PC-9 (cell line): ENCODE measurements at regions not wholly inside any gene's neighbourhood (a gene's known extent, or its start where the extent isn't known, plus 50 kb on each side); places are given as distances from the start of the nearest gene placed in this dataset.

Source experiments
- BruUV-seq: library from RNA; stranded (reverse); fragments of 400-500 nt; replicated peaks from 2 replicates; lab custom pipeline; 2021; lab: Mats Ljungman, UMichigan
- CTCF ChIA-PET: fragments of 300-600 bp; sonication (Branson Sonifier 250); formaldehyde crosslinking; loops from one replicate; lab custom pipeline; 2022; ENCODE audit warnings: antibody characterized with exemption; lab: Charles Lee
- POLR2A ChIA-PET: fragments of 300-600 bp; sonication (Branson Sonifier 250); formaldehyde crosslinking; loops from one replicate; lab custom pipeline; 2022; ENCODE audit warnings: antibody characterized with exemption; ENCODE audit not compliant: unreplicated experiment; lab: Charles Lee
- DNase-seq, 2 experiments: peaks; one replicate each; pipeline versions ENCODE4 v3.0.0 to v3.0.0-alpha.2; 2015 to 2022; ENCODE audit warnings: mixed read lengths in 1 of 2
- H2AFZ ChIP-seq: fragments of 200-600 bp; sonication (generic); 2 replicates; pipeline ENCODE4 v1.8.1; 2017; ENCODE audit warnings: antibody characterized with exemption
- H3F3A ChIP-seq: fragments of 200-600 bp; sonication (generic); 2 replicates; pipeline ENCODE4 v1.8.1; 2017; ENCODE audit warnings: antibody characterized with exemption, mild to moderate bottlenecking, low read depth; ENCODE audit not compliant: insufficient read depth
- H3K27ac ChIP-seq: fragments of 200-600 bp; sonication (generic); 2 replicates; pipeline ENCODE4 v1.6.1; 2016; ENCODE audit warnings: mixed run types
- H3K27me3 ChIP-seq: fragments of 200-600 bp; sonication (generic); 2 replicates; pipeline ENCODE4 v1.6.1; 2016; ENCODE audit warnings: low read depth, mixed run types; ENCODE audit not compliant: insufficient read depth
- H3K36me3 ChIP-seq: fragments of 200-600 bp; sonication (generic); 2 replicates; pipeline ENCODE4 v1.6.1; 2016; ENCODE audit warnings: low read depth, mixed run types
- H3K4me1 ChIP-seq: fragments of 200-600 bp; sonication (generic); replicated peaks from 2 replicates; pipeline ENCODE4 v1.6.1; 2016; ENCODE audit warnings: mixed run types; ENCODE audit not compliant: insufficient read depth
- H3K4me2 ChIP-seq: fragments of 200-600 bp; sonication (generic); 2 replicates; pipeline ENCODE4 v1.6.1; 2017; ENCODE audit warnings: mixed run types
- H3K4me3 ChIP-seq: fragments of 200-600 bp; sonication (generic); 2 replicates; pipeline ENCODE4 v1.6.1; 2016; ENCODE audit warnings: mixed run types
- H3K79me2 ChIP-seq: fragments of 200-600 bp; sonication (generic); 2 replicates; pipeline ENCODE4 v1.6.1; 2017; ENCODE audit warnings: low read depth, mixed run types
- H3K9me2 ChIP-seq: fragments of 200-600 bp; sonication (generic); 2 replicates; pipeline ENCODE4 v1.8.1; 2017; ENCODE audit warnings: mild to moderate bottlenecking; ENCODE audit not compliant: insufficient read depth
- H3K9me3 ChIP-seq: fragments of 200-600 bp; sonication (generic); 2 replicates; pipeline ENCODE4 v1.8.1; 2016; ENCODE audit warnings: low read depth; ENCODE audit not compliant: insufficient read depth
- H4K20me1 ChIP-seq: fragments of 200-600 bp; sonication (generic); 2 replicates; pipeline ENCODE4 v1.8.1; 2017; ENCODE audit not compliant: insufficient read depth
- CTCF ChIP-seq: fragments of 200-600 bp; sonication (generic); conservative IDR thresholded peaks from 2 replicates; pipeline ENCODE4 v1.6.1; 2017; ENCODE audit warnings: mixed run types, antibody characterized with exemption, mild to moderate bottlenecking, moderate library complexity
- EZH2 ChIP-seq: fragments of 200-600 bp; sonication (generic); IDR thresholded peaks from 2 replicates; pipeline ENCODE4 v1.8.0; 2017; ENCODE audit warnings: antibody characterized with exemption, low read depth
- intact Hi-C: fragments of 100-400 bp; cut with micrococcal nuclease; formaldehyde crosslinking; loops from one replicate; pipeline ENCODE4 v1.10.0; 2022; ENCODE audit not compliant: unreplicated experiment

GRCh38 chr2:238602223-238602960, 175.7 kb downstream of the ASB1 start:
- H3K79me2 ChIP-seq = no peaks in the 10 kb centered on the region
- H2AFZ ChIP-seq = no peak overlapping the region
- no peaks in the 10 kb centered on the region for H4K20me1 ChIP-seq
- no peak for DNase-seq
- no peaks in the 10 kb centered on the region for H3K36me3 ChIP-seq
- no peaks in the 10 kb centered on the region for H3K9me3 ChIP-seq
- ChIA-PET POLR2A (interaction anchor here (0.7 kb wide), 1 partner anchor 766 kb away, joined by 12 read pairs; no protein-coding TSS in a partner anchor), CTCF (no interaction called here)
- H3K4me2 ChIP-seq = no peak overlapping the region
- no peaks in the 10 kb centered on the region for H3K4me1 ChIP-seq
- TF ChIP-seq CTCF (no peak), EZH2 (no peak)
- intact Hi-C loops = no loop called here
- no peaks in the 10 kb centered on the region for H3F3A ChIP-seq
- H3K9me2 ChIP-seq = no peaks in the 10 kb centered on the region
- BruUV-seq = no TSS peak
- peaks cover 56% of the 10 kb centered on the region for H3K27me3 ChIP-seq
- no peak overlapping the region for H3K27ac ChIP-seq
- H3K4me3 ChIP-seq = no peak overlapping the region

- BruUV-seq = no TSS peak
Observed at GRCh38 chr2:238603596-238603995, 176.9 kb downstream of the ASB1 start.

GRCh38 chr2:238606311-238606710, 179.6 kb downstream of the ASB1 start:
- CTCF ChIA-PET = interaction anchor here (0.6 kb wide), 1 partner anchor 1132 kb away, joined by 3 read pairs; no protein-coding TSS in a partner anchor
- Histone ChIP-seq H3K4me2 (no peak overlapping the region), H3K9me2 (no peaks in the 10 kb centered on the region), H2AFZ (no peak overlapping the region), H3K9me3 (no peaks in the 10 kb centered on the region; the same call in 1 of the 2 replicates), H3K36me3 (no peaks in the 10 kb centered on the region), H3K4me1 (no peaks in the 10 kb centered on the region), H3K79me2 (no peaks in the 10 kb centered on the region), H4K20me1 (no peaks in the 10 kb centered on the region), H3K27ac (no peak overlapping the region), H3K27me3 (peaks cover 26% of the 10 kb centered on the region), H3K4me3 (no peak overlapping the region), H3F3A (no peaks in the 10 kb centered on the region)
- intact Hi-C loops = no loop called here
- no TSS peak for BruUV-seq
- no peak for DNase-seq
- POLR2A ChIA-PET = no interaction called here
- TF ChIP-seq CTCF (no peak), EZH2 (no peak)

More at GRCh38 chr2:238603596-238603995, 176.9 kb downstream of the ASB1 start:
- Histone ChIP-seq H3K4me1 (no peaks in the 10 kb centered on the region), H3F3A (no peaks in the 10 kb centered on the region), H4K20me1 (no peaks in the 10 kb centered on the region), H3K4me3 (no peak overlapping the region), H2AFZ (no peak overlapping the region), H3K36me3 (no peaks in the 10 kb centered on the region), H3K79me2 (no peaks in the 10 kb centered on the region), H3K9me3 (no peaks in the 10 kb centered on the region), H3K9me2 (no peaks in the 10 kb centered on the region), H3K27me3 (peaks cover 51% of the 10 kb centered on the region), H3K27ac (no peak overlapping the region), H3K4me2 (no peak overlapping the region)
- TF ChIP-seq EZH2 (no peak), CTCF (no peak)
- ChIA-PET POLR2A (interaction anchor here (0.7 kb wide), 1 partner anchor 765 kb away, joined by 12 read pairs; no protein-coding TSS in a partner anchor), CTCF (no interaction called here)
- intact Hi-C loops = no loop called here
- DNase-seq = no peak
